ENCODE measurements at regions not wholly inside any gene's neighbourhood (a gene's known extent, or its start where the extent isn't known, plus 50 kb on each side); places are given as distances from the start of the nearest gene placed in this dataset.

- no peaks in the 10 kb centered on the region for H4K20me1 ChIP-seq (ENCODE audit: control insufficient read depth, extremely low read depth, insufficient read depth, low read length)
- H3K9me3 ChIP-seq (ENCODE audit: control insufficient read depth, low read depth, low read length): no peaks in the 10 kb centered on the region
- no peak overlapping the region for H2AFZ ChIP-seq (ENCODE audit: control insufficient read depth, low read length)
- no peak for FAIRE-seq
- H3K27ac ChIP-seq (ENCODE audit: control insufficient read depth, insufficient read depth, low read length): no peak overlapping the region
- no peak overlapping the region for H3K9ac ChIP-seq (ENCODE audit: control insufficient read depth, extremely low read depth, insufficient read depth, low read length)
- no peak for TF ChIP-seq EZH2 (IDR thresholded peaks at IDR 0.05; ENCODE audit: low read length)
- no peak for TF ChIP-seq CTCF (optimal IDR thresholded peaks at IDR 0.05 in 1 of 3, IDR thresholded peaks at IDR 0.05 in 1 of 3, conservative IDR thresholded peaks at IDR 0.05 in 1 of 3; ENCODE audit: extremely low read depth in 1 of 3, insufficient read depth in 2 of 3, low read length in 3 of 3)
- H3K79me2 ChIP-seq (ENCODE audit: control insufficient read depth, insufficient read depth, low read length): no peaks in the 10 kb centered on the region
- no peaks in the 10 kb centered on the region for H3K4me1 ChIP-seq (ENCODE audit: control insufficient read depth, extremely low read depth, insufficient read depth, low read length)
- no peaks in the 10 kb centered on the region for H3K27me3 ChIP-seq (ENCODE audit: control insufficient read depth, extremely low read depth, insufficient read depth, low read length)
- dilution Hi-C loops (cut with MboI; ENCODE audit: extremely low pct_ligation_motif_present, low sequenced_read_pairs): no loop called here
- H3K36me3 ChIP-seq (ENCODE audit: control insufficient read depth in 2 of 2, extremely low read depth in 1 of 2, insufficient read depth in 2 of 2, low read length in 2 of 2): no peaks in the 10 kb centered on the region
- no peak for DNase-seq (ENCODE audit: low read depth, low spot score)
- no peak overlapping the region for H3K4me3 ChIP-seq (ENCODE audit: control insufficient read depth in 2 of 3, extremely low read depth in 1 of 3, insufficient read depth in 2 of 3, low read depth in 1 of 3, low read length in 3 of 3)
- H3K4me2 ChIP-seq (ENCODE audit: control insufficient read depth, extremely low read depth, insufficient read depth, low read depth, low read length): no peak overlapping the region
- no peaks in the 10 kb centered on the region for H3K9me1 ChIP-seq (ENCODE audit: control insufficient read depth, extremely low read depth, insufficient read depth, low read length)
These were observed 251.3 kb downstream of the SLC16A7 start for GRCh38 chr12:59847127-59847526.

- Histone ChIP-seq H3K9me1 (ENCODE audit: control insufficient read depth, extremely low read depth, insufficient read depth, low read length) (no peaks in the 10 kb centered on the region), H3K79me2 (ENCODE audit: control insufficient read depth, insufficient read depth, low read length) (no peaks in the 10 kb centered on the region), H3K4me2 (ENCODE audit: control insufficient read depth, extremely low read depth, insufficient read depth, low read depth, low read length) (no peak overlapping the region), H3K27ac (ENCODE audit: control insufficient read depth, insufficient read depth, low read length) (no peak overlapping the region), H3K27me3 (ENCODE audit: control insufficient read depth, extremely low read depth, insufficient read depth, low read length) (no peaks in the 10 kb centered on the region), H3K4me1 (ENCODE audit: control insufficient read depth, extremely low read depth, insufficient read depth, low read length) (no peaks in the 10 kb centered on the region), H4K20me1 (ENCODE audit: control insufficient read depth, extremely low read depth, insufficient read depth, low read length) (no peaks in the 10 kb centered on the region), H3K36me3 (ENCODE audit: control insufficient read depth in 2 of 2, extremely low read depth in 1 of 2, insufficient read depth in 2 of 2, low read length in 2 of 2) (no peaks in the 10 kb centered on the region), H3K9me3 (ENCODE audit: control insufficient read depth, low read depth, low read length) (no peaks in the 10 kb centered on the region), H3K9ac (ENCODE audit: control insufficient read depth, extremely low read depth, insufficient read depth, low read length) (no peak overlapping the region), H2AFZ (ENCODE audit: control insufficient read depth, low read length) (no peak overlapping the region), H3K4me3 (ENCODE audit: control insufficient read depth in 2 of 3, extremely low read depth in 1 of 3, insufficient read depth in 2 of 3, low read depth in 1 of 3, low read length in 3 of 3) (no peak overlapping the region)
- DNase-seq (ENCODE audit: low read depth, low spot score) (no peak), FAIRE-seq (no peak)
- dilution Hi-C loops (cut with MboI; ENCODE audit: extremely low pct_ligation_motif_present, low sequenced_read_pairs): no loop called here
- TF ChIP-seq CTCF (optimal IDR thresholded peaks at IDR 0.05 in 1 of 3, IDR thresholded peaks at IDR 0.05 in 1 of 3, conservative IDR thresholded peaks at IDR 0.05 in 1 of 3; ENCODE audit: extremely low read depth in 1 of 3, insufficient read depth in 2 of 3, low read length in 3 of 3) (no peak), EZH2 (IDR thresholded peaks at IDR 0.05; ENCODE audit: low read length) (no peak)
These were observed 254.4 kb downstream of the SLC16A7 start for GRCh38 chr12:59850268-59850667.
